HG03064 (cell line): ENCODE measurements at regions not wholly inside any gene's neighbourhood (a gene's known extent, or its start where the extent isn't known, plus 50 kb on each side); places are given as distances from the start of the nearest gene placed in this dataset.
"Not testable (repeated sequence)": the region's sequence is repeated elsewhere in the genome, so short reads cannot be mapped to it uniquely, and the experiment has no call there.

Source experiments
- ATAC-seq: cut with Tn5 transposase; IDR thresholded peaks from one replicate; pipeline ENCODE4 v1.9.1; 2021; ENCODE audit warnings: low read depth; ENCODE audit not compliant: unreplicated experiment

DNA sequence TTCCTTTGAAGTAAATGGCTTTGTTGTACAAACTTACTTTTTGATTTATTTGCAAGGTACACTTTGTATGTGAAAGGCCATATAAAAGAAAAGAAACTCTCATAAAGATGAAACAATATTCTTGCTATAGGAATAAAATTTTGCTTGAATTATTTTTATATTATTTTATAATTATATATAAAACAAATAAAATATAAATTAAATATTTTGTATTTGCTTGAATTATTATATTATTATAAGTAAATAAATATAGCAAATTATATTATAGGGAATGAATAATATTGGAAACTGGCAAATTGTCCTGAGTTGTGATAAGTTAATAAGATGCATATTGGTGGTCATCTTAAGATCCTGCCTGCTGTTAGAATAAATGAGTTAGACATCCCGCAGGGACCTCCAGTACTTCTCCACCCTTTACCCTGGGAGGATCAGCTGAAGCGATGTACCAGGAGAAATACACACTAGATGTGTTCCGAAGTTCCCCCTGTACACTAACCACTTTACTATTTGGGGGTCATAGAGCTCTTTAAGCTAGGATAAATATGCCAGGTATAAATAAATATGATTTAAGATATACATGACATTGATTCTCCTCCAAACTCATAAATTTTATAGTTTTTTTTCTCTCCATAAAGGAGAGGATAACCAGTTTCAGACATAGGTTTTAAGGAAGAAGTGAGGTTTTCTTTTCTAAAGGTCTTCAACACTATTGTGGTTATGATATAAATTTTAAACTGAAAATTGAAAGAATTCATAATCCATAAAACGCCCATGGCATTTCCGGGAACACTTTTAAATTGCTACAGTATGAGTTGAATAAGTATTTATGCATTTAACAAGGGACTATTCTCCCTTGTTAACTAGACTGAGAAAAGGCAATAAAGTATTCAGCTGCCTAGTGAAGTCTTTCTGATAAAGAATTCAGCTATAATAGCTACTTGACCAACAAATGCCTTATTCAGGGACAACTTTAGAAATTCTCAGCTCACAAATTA is 486.3 kb upstream of the MARCKS start:
- no peak for ATAC-seq

DNA sequence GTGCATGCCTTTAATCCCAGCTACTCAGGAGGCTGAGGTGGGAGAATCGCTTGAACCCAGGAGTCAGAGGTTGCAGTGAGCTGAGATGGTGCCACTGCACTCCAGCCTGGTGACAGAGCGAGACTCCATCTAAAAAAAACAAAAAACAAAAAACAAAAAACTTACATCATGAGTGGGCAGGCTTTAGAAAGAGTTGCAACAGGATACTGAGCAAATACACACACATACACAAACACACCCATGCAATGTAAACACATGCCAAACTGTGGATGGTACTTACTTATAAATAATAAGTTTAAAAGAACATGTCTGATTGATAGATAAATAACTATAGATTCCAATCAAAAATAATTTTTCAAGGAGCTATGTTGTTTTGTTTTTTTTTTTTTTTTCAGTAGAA is 481.7 kb upstream of the MARCKS start:
- ATAC-seq: not testable (repeated sequence)

DNA sequence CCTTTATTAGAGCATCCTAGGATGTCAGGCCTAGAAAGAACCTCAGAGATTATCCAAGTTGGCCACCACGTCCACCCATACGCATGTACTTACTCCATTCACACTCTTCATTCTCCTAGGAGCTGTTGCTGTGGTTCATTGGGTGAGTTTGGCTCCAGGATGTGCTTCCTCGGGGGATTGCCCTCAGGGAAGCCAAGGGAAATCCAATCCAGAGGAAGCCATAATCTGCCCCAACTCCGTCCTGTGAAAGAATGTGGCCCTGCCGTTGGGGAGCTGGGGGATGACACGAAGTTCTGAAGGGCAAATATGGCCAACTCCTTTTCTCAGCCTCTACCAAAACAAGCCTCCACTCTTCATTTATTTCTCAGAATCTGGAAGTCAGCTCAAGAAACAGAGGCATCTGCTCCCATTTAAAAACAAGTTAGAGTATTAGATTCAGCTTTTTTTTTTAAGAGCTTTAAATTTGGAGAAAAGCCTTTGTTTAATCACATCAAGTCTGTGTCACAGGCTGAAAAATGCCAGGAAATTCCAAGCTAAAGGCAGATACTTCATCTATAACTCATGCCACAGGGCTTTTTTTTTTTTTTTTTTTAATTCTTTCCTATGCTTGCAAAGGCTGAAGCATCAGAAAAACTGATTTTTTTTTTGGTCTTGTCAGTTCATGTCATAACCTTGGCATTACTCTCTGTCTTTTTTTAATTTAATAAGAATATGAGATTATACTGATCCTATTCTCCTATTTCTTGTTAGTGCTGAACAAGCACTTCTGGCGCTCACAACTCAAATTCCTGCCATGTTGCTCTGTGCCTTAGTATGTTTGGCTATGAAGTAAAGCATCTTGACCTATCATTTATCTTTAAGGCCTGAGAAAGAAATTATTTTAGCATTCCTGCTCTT is 480.9 kb upstream of the MARCKS start:
- no peak for ATAC-seq

DNA sequence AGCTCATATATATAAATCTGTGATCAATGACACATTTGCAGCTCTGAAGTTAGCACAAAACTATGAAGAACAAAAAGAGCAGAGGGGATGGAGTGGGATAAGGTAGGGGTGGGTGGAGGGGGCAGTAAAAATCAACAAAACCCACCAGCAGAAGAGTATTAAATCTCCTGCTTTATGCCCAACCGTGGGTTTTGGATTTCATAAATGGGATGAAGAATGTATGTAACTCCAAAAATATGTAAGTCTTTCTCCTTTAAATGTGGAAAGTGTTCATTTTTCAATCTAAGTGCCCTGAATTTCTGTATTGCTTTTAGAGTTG is 480.3 kb upstream of the MARCKS start:
- ATAC-seq: no peak

DNA sequence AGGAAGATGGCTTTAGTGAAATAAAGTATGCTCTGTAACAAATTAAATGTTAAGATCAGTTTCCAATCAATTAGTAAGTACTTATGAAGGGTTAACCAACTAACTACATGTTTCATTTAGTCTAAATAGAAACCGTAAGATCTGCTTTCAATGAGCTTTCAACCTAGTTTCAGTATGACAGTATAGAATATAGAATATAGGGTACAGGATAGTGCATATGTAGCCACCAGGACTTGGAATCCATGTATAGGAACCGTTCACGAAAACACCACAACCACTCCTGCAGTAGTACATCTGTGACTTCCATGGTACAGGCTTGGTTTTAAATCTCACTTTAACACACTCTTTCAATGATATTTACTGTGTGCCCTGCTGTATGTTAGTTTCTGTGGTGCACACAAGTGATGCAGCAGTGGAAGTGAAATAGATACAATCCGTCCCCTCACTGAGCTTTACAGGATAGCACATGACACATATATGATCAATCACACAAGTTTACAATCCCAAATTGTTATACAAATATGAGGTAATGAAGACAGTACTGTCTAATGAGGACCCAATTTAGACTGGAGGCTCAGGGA is 479.7 kb upstream of the MARCKS start:
- ATAC-seq: peak; percentile 42

DNA sequence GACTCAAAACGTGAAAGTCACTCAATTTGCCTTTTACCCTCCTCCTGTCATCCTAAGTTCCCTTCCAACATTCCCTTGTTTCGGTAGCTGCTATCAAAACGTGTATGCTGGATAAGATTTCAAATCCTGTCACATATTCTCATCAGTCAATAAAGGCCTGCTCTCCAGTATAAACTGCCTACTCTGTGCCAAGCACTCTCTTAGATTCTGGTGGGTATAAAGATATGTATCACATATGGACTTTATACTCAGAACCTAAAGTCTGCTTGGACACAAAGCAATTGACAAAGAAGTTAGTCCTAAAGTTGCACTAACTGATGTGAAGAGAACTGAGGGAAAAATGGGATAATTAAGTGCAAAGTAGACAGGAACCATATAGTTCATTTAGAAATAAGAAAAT is 476.6 kb upstream of the MARCKS start:
- no peak for ATAC-seq

DNA sequence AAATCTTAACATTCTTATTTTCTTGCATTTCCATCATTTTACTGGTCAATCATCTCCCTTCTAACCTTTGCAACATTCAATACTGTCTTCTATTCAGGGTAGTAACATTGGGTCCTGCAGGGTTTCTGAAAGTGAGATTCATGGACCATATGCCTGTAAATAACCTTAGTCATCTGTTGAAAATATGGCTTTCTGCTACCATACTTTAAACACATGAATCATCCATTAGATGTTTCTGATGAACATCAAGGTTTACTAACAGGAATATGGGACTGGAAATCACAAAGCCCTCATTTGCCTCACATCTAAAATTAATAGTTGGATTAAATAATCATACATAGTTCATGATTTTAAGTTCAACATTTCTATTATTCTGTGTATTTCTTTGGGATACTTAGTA is 475.9 kb upstream of the MARCKS start:
- no peak for ATAC-seq

DNA sequence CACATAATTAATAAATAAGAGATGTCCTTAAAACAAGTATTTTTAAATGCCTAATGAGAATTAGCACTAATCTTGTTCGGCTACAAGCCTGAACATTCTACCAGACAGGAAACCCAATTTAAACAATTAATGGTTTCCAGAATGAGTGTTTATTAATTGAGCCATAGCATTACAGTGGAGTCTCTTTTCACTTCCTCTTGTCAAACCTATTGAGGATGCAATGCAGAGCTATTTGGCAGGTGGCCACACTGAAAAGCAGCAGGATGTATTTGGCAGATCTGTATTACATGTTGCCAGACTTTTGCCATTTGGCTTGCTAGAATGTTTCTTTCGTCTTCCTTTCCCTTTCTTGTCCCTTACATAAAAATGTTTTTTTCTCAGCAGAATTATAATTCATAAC is 475.2 kb upstream of the MARCKS start:
- ATAC-seq: peak; percentile 90

DNA sequence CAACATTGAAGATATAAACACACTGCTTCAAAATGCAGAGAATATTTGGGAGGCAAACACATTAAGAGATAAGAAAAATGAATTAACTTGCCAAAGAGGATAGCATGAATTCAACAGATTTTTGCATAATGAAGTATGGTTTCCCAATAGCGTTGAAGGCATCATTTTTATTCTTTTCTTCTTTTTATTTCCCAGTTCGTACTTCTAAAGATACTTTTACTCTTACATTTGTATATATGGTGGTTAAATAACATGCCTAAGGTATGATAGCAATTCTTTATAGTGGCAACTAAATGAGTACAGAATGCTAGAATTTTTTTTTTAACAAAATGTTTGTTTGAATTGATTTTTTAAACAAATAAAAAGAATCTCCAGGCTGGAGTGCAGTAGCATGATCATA is 473.4 kb upstream of the MARCKS start:
- no peak for ATAC-seq

DNA sequence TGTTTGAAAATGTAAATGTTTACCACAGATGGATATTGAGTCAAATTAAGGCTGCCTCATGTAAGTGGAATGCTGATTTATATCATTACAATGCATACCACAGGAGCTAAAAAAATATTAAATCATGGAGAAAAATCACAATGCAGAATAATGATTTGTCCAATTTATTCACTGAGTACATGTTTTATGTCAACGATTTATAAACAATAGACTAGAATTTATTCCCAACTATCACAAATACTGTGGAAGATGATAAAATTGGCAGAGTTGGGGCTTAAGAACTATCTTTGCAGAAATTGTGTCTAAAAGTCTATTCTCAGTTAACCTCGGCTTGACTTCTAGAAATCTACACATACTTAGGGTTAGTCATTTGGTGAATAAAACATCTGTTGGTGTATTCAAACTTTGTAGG is 472.1 kb upstream of the MARCKS start:
- ATAC-seq: no peak

DNA sequence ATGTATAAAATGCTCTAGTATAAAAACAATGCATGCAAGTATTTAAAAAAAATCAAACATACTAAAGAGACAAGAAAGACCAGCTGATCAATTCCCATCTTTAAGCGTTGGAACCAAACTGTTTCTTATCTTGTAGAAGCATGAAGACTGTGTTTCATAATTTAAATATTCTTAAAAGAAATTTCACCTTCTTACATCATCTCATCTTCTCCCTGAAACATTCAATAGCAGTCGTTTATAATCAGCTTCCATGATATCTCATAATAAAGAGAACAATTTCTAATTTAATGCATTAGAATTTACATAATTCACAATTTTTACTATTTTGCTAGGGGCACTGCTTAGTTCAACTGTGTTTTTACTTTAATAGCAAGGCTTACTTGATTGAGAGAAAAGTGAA is 468.1 kb upstream of the MARCKS start:
- no peak for ATAC-seq

DNA sequence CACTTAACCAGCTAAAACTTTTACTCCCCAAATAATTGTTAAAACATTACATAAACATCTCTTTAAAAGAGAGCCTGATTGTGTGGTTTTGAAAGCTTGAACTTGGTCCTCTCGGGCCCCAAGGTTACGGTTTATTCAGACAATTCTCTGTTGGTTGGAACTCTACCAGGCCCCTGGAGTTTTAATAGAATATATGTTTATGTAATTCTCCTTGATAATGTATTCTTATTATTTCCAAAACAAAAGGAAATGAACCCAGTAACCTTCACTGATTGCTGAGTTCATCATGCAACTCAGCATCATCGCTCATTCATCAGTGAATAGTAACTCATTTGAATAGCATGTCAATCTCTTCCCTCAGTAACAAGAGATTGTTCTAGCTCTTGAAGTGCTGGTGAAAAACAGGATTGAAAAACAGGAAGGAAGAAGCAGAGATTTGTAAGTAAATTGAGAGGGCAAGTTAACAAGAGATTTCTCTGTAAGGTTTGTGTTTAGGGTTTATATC is 464.5 kb upstream of the MARCKS start:
- no peak for ATAC-seq

DNA sequence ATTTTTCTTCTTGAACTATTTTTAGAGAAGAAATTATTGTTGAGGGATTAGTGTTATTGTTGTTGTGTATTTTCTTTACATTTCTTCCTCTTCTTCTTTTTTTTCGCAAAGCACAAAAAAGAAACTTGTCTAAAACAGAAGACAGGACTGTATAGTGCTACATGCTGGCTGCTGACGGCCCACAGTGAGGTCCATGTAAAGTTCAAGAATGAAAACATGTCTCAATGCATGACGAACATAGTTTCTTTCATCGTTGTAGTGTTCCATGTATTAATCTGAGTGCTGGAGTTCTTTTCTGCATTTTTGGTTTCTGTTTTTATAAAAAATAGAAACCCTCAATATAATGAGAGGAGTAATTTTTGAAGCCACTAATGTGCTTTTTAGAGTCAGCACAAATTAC is 462.9 kb upstream of the MARCKS start:
- ATAC-seq: no peak

DNA sequence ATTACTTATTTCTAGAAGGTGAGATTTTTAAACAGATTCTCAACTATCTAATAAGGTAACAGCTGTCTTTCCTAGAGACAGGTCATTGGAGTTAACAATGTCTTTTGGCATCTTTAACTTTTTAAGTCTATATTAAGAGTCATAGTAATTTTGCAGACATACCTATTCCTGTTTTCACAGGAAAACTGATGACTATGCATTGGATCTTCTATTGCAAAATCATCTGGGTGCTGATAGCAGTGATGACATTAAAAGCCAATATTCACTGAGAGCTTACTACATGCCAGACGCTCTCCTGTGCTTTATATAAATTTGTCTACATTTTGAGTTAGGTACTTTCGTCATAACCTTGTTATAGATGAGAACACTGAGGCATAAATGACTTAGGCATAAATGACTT is 462.4 kb upstream of the MARCKS start:
- no peak for ATAC-seq

DNA sequence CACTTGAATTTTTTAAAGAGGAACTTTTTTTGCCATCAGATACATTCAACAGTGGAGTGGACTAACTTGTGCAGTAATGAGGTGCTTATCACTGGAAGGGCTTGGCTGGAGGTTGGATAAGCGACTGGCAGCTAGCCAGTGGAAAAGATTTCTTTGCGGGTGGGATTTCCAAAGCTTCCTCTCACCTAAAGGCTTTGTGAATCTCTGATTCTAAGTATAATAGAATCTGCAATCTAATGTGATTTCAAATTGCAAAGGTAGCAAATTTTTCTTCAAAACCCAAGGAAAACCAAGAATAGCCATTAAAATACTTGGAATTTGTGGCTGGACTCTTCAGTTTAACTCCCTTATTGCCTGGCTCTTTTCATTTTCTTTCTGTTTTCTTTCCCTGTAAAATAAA is 460.4 kb upstream of the MARCKS start:
- ATAC-seq: no peak

DNA sequence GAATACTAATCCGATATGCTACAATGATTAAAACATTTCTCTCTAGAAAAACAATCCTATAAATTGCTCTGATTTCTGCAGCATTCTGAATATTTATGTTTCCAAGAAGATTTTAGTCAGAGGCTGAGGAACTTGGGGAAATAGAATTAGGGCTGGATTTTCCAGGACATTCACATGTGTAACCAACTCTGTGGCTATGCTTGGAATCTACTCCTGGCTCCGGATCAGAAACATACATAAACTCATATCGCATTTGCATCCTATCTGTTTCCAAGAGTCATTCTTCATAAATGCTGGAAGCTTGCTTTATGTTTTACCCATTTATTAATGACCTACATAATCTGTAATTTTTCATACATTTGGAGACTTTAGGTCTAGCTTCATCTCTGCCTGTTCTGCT is 459.9 kb upstream of the MARCKS start:
- no peak for ATAC-seq

DNA sequence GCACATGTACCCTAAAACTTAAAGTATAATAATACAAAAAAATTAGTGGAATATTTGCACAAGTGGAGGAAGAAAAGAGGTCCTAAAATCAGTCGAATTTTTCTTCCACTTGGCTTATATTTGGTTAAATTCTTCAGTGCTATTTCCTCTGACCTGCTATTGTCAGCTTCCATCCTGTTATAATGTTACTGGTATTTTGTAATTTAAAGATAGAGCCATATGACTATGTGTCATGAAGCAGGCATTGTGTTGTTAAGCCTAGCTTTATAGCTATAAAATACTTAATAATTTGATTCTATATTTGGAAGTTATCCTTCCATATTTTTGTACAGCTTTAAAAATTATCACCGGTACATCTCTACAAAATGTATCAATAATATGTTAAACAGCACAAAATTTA is 455.9 kb upstream of the MARCKS start:
- no peak for ATAC-seq

DNA sequence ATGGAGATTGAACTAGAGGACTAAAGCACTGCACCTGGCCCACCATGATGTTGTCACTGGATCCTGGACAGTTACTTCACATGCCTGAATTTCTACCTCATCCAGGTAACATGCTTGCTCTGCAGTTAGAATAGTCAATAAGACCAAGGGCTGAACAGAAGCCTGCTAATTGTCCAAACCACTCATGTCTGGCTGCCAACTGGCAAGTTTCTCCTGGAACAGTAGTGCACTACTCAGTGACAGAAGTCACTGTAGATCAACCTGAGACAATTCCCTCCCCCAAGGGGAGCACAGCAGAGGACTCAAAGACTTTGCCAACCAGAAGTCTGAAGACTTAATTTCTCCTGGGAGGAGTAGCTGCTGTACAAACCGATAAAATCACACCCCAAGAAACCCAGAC is 454.6 kb upstream of the MARCKS start:
- no peak for ATAC-seq

DNA sequence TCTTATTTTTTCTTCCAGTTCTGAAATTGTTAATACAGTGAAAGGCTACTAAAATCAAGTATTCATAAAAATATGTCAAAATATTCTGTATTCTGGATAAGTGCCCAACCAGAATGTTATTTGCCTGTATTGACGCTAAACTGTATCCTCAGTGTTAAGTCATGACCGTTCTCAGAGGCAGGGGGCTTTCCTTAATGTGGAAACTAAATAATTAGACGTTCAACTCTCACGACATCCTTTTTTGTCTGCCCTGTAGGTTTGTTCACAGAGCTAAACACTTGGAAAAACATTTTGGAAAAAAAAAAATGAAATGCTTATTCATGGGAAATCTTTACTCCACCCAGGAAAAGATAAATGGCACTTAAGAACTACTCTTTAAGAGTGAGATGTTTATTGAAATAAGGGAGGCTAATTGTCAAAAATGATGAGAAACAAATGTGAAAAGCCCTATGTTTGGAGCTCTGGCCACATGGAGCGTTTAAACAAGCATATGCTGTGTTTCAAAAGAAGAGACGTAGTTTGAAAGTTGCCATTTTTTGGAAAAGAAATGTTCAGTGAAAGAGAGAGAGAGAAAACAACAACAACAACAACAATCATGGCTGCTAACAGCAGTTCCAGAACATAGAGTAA is 453.1 kb upstream of the MARCKS start:
- no peak for ATAC-seq

DNA sequence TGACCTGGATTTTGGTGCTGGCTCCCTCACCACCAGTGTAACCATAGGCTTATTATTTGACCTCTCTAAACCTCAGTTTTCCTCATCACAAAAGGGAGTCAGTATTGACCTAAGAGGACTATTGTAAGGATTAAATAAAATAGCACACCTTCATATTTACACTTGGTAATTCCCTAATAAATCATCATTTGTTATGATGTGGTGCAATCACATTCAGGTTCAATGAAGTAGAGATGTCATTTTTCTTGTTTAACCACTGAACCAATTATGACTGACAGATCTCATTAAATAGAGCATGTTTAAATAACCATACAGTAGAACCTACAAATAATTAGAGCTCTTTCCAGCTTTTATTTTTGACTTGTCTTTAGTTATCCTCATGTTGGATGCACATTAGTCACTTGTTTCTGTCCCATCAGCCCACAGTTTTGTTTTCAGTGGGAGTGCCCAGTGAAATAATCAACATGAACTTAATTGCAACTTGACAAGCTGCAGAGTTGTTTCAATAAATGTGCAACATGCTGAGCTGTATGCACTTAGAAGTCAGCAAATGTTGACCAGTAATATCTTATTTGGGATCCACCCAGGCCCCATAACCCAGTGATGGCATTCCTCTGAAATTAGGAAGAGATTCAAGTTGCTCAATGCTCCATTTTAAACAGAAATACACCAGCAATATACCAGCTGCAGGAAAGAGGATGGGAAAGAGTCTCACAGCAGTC is 451.7 kb upstream of the MARCKS start:
- ATAC-seq: no peak
